ENCODE measurements at regions not wholly inside any gene's neighbourhood (a gene's known extent, or its start where the extent isn't known, plus 50 kb on each side); places are given as distances from the start of the nearest gene placed in this dataset.

GRCh38 chr13:70889163-70889562, 780.9 kb upstream of the KLHL1 start:
- POLR2A ChIA-PET, result no interaction called here
- DNase-seq (ENCODE audit: low read depth, low spot score), result no peak
- FAIRE-seq, result no peak
- BruUV-seq (replicated peaks), result no TSS peak
- no peak overlapping the region for H3K27ac ChIP-seq (ENCODE audit: insufficient read depth, low read depth, low read length)
- H3K36me3 ChIP-seq (ENCODE audit: control insufficient read depth in 2 of 2, extremely low read depth in 1 of 2, insufficient read depth in 2 of 2, low read length in 2 of 2), result no peaks in the 10 kb centered on the region
- no peak overlapping the region for H3K4me3 ChIP-seq (replicated peaks in 1 of 3; ENCODE audit: insufficient read depth in 1 of 3, low read depth in 1 of 3, low read length in 3 of 3)
- H3K4me1 ChIP-seq (ENCODE audit: control insufficient read depth, extremely low read depth, insufficient read depth, low read length), result no peaks in the 10 kb centered on the region
- H4K20me1 ChIP-seq (replicated peaks; ENCODE audit: control insufficient read depth, extremely low read depth, insufficient read depth, low read length), result no peaks in the 10 kb centered on the region
- dilution Hi-C loops (cut with MboI; ENCODE audit: extremely low pct_ligation_motif_present, low sequenced_read_pairs), result no loop called here
- H3K4me2 ChIP-seq (ENCODE audit: insufficient read depth, low read length), result no peak overlapping the region
- intact Hi-C loops (cut with micrococcal nuclease), result no loop called here
- H3K9me1 ChIP-seq (replicated peaks; ENCODE audit: control insufficient read depth, extremely low read depth, insufficient read depth, low read length), result no peaks in the 10 kb centered on the region
- H3K79me2 ChIP-seq (ENCODE audit: control insufficient read depth, insufficient read depth, low read length), result no peaks in the 10 kb centered on the region
- CTCF ChIA-PET, result interaction anchor here (1.1 kb wide), 1 partner anchor 13 kb away, joined by 3 read pairs; no protein-coding TSS in a partner anchor
- H3K9me3 ChIP-seq (replicated peaks; ENCODE audit: control insufficient read depth, insufficient read depth, low read length), result no peaks in the 10 kb centered on the region
- no peak overlapping the region for H2AFZ ChIP-seq (ENCODE audit: low read depth, low read length)
- TF ChIP-seq POLR2AphosphoS5 (IDR thresholded peaks at IDR 0.05; ENCODE audit: insufficient read depth, low read depth, low read length), result no peak
- TF ChIP-seq EZH2 (IDR thresholded peaks at IDR 0.05; ENCODE audit: borderline replicate concordance, low read depth, low read length, severe bottlenecking), result no peak
- TF ChIP-seq POLR2A (IDR thresholded peaks at IDR 0.05; ENCODE audit: low read depth, low read length), result no peak
- no peak for TF ChIP-seq MAX (IDR thresholded peaks at IDR 0.05; ENCODE audit: insufficient read depth, insufficient read length)
- TF ChIP-seq JUN (IDR thresholded peaks at IDR 0.05; ENCODE audit: borderline replicate concordance, insufficient read depth, insufficient read length, low read depth), result no peak
- TF ChIP-seq MYC (IDR thresholded peaks at IDR 0.05; ENCODE audit: low read depth, low read length), result no peak
- TF ChIP-seq CTCF (IDR thresholded peaks at IDR 0.05; ENCODE audit: extremely low read depth in 1 of 2, insufficient read depth in 1 of 2, low read depth in 1 of 2, low read length in 2 of 2), result no peak
- TF ChIP-seq FOS (IDR thresholded peaks at IDR 0.05; ENCODE audit: borderline replicate concordance, insufficient read depth, low read length), result no peak
- no peak for TF ChIP-seq GATA2 (IDR thresholded peaks at IDR 0.05; ENCODE audit: insufficient read depth, insufficient read length, low read depth, low read length)
- no peaks in the 10 kb centered on the region for H3K27me3 ChIP-seq (ENCODE audit: control insufficient read depth in 2 of 2, insufficient read depth in 2 of 2, low read length in 2 of 2)
- H3K9ac ChIP-seq (replicated peaks; ENCODE audit: extremely low read depth, insufficient read depth, low read length), result no peak overlapping the region
